Liver (tissue), 3 donors: ENCODE measurements at regions not wholly inside any gene's neighbourhood (a gene's known extent, or its start where the extent isn't known, plus 50 kb on each side); places are given as distances from the start of the nearest gene placed in this dataset.

Experiments
- ATF3 ChIP-seq: IDR thresholded peaks from 2 replicates; pipeline ENCODE4 v1.6.1; 2016; ENCODE audit warnings: antibody characterized with exemption
- CTCF ChIP-seq: fragments of 150-350 bp; IDR thresholded peaks from 2 replicates; pipeline ENCODE4 v1.5.1; 2017; ENCODE audit warnings: improper control_type of control experiment, low read depth, low read length; ENCODE audit not compliant: missing input control
- FOXA1 ChIP-seq: IDR thresholded peaks from 2 replicates; pipeline ENCODE4 v1.6.1; 2016; ENCODE audit warnings: antibody characterized with exemption
- HNF4G ChIP-seq: IDR thresholded peaks from 2 replicates; pipeline ENCODE4 v1.6.1; 2016; ENCODE audit warnings: antibody characterized with exemption
- donor health status: healthy.
- donor health status: healthy.

DNA sequence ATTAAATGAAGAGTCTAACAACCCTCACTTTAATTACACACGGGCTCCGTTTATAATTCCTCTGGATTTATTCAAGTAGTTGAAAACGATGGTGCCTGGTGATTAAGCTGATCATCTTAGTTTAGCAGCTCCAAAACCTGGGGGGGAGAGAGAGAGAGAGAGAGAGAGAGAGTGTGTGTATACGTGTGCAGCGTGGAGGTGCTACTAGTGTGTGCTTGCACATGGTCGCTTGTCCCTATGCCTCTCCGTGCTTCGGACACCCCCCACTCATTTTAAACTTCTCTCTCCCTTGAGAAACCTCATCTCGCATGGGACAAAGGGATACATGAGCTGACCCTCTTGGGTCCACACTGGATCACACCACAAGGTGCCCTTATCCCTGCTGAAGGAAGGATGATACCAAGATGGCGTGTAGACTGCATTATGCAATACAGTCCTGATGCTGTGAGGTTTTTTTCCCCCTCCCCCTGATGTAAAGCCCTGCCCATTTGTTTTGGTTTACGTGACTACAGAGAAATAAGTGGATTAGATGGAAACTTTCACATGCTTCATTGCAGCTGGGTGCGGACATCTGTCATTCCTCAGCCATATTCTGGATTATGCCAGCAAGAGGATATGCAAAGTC lies 320.8 kb downstream of the ZNF536 start:
- TF ChIP-seq ATF3 (no peak), HNF4G (no peak), CTCF (no peak), FOXA1 (no peak)
